Inferior parietal cortex (tissue), 1 donor: ENCODE measurements at regions not wholly inside any gene's neighbourhood (a gene's known extent, or its start where the extent isn't known, plus 50 kb on each side); places are given as distances from the start of the nearest gene placed in this dataset.
A peak's percentile ranks its signal among the peaks of the same experiment; 100 is the strongest.
"Not testable (repeated sequence)": the region's sequence is repeated elsewhere in the genome, so short reads cannot be mapped to it uniquely, and the experiment has no call there.

Experiments used
- DNase-seq: peaks from one replicate; pipeline ENCODE4 v3.0.0-alpha.2; 2016; ENCODE audit errors: extremely low spot score

DNA sequence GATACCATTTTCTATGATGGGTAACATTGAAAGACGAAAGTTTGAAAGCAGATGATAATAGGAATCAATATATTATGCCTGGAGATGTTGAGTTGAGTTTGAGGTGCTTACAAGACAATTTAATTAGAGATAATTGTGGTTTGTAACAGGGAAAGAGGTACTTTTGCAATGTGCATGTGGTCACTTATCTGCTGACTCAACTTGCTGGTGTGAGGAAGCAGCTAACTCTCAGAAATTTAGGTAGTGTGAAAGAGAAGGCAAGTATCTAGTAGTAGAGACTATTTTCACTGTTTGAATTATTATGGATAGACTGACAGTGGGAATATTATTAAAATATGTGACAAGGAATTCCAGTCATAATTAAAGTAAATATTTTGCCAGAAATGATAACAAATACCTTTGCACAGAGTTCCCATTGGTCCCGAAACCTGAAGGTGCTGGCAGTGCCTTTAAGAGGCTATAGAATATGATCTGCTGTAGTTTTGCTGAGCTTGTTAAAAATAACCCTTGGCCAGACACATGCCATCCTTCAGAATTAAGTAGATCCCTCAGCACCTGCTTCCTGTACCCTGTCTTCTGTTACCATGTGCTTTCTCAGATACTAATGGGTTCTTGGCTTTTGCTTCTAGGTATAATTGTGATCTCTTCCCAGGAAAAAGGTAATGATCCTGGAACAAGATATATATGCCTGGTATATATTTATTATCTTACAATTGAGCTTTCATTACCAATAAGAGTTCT is 315.9 kb downstream of the BCHE start:
- no peak for DNase-seq

DNA sequence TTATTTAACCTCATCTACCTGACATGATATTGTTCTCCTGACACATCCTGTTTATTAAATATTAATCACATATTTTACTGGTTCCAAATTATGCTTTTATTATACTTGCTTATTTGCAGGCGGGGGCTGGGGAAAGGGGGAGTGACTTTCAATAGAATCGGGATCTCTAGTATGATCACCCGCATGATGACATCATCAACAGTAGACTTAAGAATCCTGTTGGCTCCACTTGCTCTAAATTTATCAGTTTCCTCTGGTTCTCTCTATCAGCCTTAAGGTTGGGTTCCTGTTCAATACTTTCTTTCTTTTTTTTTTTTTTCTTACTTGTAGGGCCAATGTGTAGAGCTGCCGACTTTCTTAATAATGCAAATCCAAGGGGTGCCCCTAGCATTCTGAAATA is 317.5 kb downstream of the BCHE start:
- DNase-seq: no peak

DNA sequence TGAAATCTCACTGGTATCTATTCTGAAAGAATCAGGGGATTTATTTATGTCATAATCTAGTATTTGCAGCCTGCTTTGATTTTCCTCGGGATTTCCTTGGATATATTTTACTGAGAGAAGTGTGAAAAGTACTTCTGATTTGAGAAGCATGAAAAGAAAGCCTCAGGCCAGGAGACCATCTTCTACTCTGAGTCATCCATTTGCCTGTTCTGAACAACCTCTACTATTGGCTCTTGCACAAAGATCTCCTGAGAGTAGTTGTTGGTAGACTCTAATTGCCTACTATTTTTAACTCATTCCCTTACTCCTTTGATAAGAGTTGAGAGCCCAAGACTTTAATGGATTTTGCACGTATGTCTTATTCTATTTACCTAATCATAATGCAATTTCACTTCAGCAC is 318.9 kb downstream of the BCHE start:
- no peak for DNase-seq

DNA sequence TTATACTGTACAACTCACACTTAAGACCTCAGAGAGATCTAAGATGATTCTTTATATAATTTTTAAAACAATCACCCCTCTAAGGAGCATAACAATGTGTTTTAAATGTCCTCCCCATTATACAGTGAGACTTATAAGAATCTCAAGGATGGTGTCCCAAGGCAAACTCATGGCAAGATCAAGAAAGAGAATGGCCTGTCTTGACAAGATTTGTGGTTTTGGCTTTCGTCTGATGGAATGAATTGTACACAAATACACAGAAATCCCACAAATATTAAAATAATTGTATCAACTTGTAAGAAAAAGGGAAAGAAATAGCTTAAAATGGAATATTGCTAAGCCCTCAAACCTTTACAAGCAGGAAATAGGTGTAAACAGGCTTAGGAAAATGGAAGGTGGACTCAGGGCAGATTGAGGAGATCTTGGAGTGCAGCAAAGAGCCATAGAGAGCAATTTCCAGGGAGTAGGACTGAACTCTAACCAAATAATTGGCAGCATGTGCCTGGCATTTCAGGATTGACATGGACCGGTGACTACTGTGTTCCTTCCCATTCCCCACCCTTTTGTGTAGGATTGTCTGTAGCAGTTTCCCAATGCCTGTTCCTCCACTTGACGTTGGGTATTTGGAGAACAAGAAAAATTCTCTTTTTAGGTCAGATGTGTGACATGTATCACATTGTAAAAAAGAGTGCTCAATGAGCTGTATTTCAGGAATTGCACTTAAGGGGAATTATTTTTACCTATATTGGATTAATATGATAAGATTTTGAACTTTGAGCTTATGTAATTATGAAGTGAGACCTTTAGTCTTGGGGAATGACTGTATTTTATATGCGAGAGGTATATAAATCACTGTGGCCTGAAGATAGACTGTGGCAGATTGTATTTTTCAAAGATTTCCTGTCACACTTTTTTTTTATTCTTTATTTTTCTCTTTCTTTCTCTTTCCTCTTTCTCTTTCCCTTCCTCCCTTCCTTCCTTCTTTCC is 317.8 kb upstream of the SLITRK3 start:
- no peak for DNase-seq

DNA sequence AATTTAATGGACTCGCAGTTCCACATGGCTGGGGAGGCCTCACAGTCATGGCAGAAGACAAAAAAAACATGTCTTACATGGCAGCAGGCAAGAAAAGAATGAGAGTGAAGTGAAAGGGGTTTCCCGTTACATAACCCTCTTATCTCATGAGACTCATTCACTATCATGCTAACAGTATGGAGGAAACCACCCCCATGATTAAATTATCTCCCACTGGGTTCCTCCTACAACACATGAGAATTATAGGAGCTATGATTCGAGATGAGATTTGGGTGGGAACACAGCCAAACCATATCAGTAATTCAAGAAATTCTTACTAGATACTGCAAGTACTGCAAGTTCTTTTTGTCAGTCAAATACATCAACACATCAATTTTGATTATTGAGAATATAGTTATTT is 311.4 kb upstream of the SLITRK3 start:
- no peak for DNase-seq

DNA sequence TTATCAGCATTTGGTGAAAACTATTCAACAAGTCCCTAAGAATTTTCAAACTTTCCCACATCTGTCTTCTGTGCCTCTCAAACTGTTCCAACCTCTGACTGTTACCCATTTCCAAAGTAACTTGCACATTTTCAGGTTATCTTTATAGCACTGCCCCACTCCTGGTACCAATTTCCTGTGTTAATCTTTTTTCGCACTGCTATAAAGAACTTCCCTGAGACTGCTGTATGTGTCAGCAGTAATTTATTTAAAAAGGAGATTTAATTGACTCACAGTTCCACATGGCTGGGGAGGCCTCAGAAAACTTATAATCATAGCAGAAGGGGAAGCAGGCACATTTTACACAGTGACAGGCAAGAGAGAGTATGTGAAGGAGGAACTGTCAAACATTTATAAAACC is 310.9 kb upstream of the SLITRK3 start:
- DNase-seq: no peak

DNA sequence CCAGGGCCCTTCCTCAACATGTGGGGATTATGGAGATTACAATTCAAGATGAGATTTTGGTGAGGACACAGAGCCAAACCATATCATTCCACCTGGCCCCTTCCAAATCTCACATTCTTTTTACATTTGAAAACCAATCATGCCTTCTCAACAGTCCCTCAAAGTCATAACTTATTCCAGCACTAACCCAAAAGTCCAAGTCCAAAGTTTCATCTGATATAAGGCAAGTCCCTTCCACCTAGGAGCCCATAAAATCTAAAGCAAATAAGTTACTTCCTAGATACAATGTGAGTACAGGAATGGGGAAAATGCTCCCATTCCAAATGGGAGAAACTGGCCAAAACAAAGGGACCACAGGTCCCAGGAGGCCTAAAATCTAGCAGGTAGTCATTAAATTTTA is 309.5 kb upstream of the SLITRK3 start:
- DNase-seq: no peak

DNA sequence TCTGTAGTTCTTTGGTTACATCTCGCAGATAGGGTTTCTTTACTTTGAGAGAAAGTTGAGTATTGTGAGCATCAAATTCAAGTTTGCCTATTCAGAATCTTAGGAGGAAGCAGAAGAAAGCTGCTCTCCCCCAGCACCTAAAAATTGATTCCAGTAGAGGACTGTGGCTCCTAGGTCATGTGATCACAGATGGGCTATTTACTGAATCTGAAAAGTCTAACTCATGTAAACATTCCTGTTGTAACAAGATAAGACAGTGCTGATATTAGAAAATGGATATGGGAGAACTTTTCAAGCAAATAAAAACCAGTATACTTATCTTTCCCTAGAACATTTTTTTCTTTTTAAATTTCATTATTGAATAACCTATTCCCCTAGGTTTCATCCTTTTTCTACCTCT is 308.4 kb upstream of the SLITRK3 start:
- no peak for DNase-seq

DNA sequence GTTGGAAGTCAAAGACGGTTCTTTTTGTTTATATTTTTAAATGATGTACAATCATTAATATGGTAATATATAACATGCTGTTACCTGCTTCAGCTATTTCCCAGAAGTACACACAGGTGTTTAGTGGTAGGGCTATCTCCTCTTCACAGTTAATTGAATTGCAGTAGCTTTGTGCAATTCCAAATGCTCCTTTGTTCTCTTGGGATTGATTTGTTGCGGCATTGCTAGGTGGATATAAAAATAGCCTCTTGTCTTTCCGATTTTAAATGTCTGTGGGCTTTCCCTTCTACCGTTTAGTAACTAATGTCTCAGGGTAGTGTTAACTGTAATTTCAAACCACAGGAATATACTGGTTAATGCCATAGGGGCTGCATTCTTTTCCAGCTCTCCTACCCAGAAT is 307.6 kb upstream of the SLITRK3 start:
- no peak for DNase-seq

DNA sequence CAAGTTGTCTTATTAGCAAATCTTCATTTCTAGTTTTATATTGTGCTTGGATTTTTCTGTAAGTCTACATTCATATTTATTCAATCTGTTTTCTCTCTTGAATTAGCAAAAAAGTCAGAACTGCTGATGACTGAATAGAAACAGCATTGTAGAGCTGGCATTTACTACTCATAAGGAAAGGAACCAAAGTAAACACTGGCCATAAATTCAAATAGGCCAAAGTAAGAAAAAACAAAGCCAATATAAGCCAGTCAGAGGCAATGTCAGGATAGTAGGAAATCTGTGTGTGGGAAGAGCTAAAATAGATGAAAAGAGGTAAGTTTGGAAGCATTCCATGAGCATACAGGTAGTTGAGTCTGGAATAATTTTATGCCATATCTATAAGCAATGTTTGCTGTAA is 307.2 kb upstream of the SLITRK3 start:
- no peak for DNase-seq

DNA sequence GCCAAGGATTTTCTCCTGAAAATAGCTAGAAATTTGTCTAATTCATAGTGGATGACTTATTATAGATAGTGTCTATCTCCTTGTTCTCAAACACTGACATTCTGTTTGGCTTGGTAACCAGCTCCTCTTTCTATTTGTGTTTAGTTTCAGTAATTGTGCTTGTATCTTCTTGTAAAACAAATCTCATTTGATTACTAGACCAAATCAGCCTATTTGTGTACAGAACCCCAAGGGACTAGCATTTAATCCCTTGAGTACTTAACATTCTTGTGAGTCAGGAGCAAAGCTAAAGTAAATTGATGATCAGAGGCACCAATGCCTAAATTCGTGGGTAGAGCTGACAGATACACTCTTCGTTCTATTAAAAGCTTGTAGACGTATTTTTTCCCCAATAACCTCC is 306.5 kb upstream of the SLITRK3 start:
- DNase-seq: no peak

DNA sequence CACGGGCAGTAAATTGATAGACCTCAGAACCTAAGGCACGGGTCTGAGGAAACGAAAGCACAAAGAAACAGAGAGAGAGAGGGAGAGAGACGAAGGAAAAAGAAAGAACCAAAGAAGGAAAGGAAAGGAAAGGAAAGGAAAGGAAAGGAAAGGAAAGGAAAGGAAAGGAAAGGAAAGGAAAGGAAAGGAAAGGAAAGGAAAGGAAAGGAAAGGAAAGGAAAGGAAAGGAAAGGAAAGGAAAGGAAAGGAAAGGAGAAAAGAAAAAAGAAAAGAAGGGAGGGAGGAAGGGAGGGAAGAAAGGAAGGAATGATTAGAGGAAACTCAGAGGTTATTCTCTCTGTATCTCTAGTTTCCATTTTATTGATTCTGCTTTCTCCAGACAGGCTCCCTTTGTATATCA is 302.6 kb upstream of the SLITRK3 start:
- DNase-seq: not testable (repeated sequence)

DNA sequence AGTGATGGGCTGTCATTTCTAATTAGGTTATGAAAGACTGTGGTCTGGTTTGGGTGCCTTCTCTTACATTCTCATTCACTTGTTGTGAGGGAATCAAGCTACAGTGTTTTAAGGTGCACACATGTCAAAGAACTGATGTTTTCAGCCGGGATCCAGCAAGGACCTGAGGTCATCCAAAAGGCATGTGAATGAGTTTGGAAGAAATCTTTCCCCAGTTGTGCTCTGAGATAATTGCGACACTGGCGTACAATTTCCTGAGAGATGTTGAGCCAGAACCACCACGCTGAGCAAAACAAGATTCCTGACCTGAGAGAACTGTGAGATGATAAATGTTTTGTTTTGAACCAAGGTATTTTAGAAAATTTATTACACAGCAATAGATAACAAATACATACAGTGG is 295.3 kb upstream of the SLITRK3 start:
- no peak for DNase-seq

DNA sequence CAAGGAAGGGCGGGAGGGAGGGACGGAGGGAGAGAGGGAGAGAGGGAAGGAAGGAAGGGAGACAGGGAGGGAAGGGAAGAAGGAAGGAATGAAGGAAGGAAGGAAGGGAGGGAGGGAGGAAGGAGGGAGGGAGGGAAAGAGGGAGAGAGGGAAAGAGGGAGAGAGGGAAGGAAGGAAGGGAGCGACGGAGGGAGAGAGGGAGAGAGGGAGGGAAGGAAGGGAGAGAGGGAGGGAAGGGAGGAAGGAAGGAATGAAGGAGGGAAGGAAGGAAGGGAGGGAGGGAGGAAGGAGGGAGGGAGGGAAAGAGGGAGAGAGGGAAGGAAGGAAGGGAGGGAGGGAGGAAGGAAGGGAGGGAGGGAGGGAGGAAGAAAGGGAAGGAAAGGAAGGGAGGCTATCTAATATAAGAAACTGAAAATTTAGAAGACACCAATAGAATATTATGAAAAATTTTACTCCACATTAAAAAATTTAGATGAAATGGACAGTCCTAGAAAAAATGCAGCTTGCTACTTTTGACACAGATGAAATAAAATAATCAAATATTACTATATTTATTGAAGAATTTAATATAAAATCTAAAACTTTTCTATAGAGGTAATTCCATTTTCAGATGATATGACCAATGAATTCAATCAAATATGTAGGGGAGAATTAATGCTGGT is 280.3 kb upstream of the SLITRK3 start:
- no peak for DNase-seq

DNA sequence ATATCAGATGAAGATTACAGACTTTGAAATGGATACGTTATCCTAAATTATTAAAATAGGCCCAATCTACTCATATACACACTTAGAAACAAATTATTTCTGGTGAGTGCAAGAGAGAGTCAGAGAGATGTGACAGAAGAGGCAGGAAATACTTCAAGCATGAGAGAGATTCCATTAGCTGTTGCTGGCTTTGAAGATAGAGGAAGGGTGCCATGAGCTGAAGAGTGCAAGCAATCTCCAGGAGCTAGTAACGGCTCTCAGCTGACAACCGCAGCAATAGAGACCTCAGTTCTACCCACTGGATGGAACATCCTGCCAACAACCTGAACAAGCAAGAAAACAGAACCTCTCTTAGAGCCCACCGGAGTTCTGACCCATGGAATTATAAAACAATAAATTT is 270.7 kb upstream of the SLITRK3 start:
- no peak for DNase-seq

DNA sequence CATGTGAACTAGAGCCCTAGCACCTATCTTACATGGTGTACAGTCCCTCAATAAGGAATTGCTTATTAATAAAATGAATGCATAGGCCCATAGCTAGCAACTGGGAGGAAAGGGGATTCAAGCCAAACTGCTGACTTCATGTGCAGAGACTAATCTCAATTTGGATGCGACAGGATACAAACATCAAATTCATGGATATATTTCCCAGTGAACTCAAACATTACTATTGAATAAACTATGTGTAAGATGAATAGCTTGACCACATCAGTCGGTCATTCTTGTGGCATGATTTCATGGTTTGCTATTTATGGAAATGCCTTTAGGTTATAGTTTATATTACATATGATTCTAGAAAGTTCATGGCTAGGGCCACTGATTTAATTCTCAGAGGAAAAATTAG is 268.6 kb upstream of the SLITRK3 start:
- DNase-seq: no peak

DNA sequence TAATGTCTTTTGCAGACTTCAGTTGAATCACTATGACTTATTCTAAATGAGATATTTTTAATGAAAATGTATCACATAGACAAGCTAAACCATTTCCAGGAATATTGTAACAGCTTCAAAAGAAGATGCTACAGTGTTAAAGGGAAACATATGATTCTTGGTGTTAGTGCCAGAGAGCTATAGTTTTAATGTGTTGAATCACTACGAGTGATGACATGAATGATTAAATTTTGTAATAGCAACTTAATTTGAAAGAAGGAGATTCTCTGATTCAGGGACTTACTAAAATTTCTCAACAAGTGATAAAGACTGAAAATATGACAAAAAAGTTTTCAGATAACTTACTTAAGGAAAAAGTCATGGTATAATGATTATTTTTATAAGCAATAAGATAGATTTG is 267.3 kb upstream of the SLITRK3 start:
- no peak for DNase-seq

DNA sequence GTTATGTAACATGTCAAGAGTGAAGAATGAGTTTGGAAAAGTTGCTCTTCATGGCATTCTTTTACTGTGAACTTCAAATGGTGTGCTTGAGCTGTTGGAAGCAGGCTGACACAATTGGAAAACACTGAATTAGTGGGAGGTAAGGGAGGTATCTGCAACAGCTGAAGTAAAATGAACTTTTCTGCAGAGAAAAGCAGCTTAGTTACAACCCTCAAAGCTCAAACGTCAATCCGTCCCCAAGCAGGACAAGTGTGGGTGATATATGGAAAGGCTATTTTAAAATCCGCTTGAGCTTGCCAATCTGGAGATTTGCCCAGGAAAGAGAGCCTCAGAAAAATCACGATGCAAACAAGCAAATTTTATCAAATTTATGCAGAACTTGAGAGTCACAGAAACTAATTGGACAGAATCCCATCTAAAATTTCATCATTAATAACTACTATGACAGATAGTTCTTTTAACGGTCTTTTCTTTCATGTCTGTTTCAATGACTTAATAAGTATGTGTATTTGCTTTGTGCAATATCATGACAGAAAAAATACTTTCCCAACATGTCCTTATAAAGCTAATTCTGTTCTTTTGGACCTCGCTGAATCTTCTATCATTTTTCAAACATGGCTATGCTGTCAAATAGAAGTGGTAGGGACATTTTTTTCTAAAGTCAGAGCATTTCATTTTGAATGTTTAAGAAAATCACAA is 266.6 kb upstream of the SLITRK3 start:
- DNase-seq: peak; percentile 14

DNA sequence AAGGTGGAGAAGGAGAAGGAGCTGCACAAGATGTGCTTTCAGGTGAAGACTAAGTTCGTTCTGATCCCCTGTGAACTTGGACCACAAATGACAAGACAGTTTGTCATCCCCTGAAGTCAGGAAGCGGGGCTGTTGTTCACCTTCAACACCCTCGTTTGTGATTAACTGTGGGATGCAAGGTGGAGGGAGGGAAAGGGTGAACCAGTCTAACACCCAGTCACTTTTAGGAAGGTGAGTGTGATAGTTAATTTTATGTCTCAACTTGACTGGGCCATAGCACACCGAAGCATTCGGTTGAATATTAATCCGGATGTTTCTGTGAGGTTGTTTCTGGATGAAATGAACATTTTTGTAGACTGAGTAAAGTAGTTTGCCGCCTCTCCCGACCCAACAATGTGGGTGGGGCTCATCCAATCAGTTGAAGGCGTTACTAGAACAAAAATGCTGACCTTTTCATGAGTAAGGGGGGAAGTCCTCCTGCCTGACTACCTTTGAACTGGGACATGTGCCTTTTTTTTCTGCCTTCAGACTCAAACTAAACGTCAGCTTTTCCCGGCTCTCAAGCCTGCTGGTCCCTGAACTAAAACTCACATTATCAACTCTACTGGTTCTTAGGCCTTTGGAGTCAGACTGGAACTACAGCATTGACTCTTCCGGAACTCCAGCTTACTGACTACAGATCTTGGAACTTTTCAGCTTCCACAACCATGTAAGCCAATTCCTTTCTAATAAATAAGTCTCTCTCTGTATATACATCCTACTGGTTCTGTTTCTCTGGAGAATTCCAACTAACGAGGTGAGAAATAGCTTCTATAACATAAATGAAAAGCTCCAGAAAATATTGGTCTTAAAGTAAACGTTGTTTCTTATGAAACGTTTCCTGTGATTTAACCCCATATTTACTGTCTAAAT is 264.0 kb upstream of the SLITRK3 start:
- DNase-seq: no peak

DNA sequence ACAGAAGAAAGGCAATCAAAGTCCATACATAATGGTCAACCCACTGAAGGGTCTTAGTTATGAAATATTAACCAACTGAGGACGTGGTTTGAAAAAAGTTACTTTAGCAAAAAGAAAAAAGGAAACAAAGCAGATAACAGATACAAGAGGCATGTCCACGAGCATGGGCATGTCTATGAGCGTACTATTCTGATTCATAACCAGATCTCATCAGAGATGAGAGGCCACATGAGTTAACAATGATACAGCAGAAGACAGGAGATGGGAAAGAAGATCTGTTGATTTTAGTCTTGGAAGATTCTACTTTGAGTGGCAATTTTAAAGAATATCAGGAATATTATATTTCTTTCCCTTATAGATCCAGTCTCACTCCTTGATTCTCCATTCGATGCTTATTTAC is 262.9 kb upstream of the SLITRK3 start:
- no peak for DNase-seq

DNA sequence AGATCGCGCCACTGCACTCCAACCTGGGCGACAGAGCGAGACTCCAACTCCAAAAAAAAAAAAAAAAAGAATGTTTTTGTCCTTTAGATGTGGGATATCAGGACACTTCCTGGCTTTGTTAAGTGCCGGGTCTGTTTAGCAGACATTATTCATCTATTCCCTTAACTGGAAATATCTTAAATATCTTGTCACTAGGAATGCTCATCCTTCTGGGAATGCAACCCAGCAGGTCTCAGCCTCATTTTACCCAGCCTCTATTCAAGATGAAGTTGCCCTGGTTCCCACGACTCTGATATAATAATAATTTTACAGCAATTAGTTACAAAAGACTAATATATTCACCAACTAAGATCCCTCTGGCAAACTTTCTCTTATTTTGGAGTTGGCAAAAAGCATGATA is 260.9 kb upstream of the SLITRK3 start:
- DNase-seq: no peak
